ENCODE measurements at regions not wholly inside any gene's neighbourhood (a gene's known extent, or its start where the extent isn't known, plus 50 kb on each side); places are given as distances from the start of the nearest gene placed in this dataset.

DNA sequence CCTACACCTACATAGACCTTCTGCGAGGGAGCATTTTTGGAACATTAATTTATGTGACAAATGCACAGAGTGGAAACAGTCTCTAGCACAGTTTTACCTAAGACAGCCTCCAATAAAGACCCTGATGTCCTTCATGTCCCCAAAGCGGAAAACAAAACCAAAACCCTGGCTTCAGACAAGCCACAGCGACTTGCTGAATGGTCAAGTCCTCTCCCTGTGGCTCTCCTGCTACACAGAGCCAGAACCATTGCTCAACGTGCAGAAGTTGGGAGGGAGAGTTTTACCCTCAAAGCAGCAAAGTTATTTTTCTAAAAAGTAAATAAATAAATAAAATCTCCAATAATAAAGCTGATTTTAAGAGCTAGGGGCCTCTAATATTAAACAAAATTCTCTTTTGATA, 135.0 kb upstream of the TMEM132C start:
- TF ChIP-seq POLR2A (IDR thresholded peaks at IDR 0.05; ENCODE audit: low read depth) = no peak
- TF ChIP-seq POLR2AphosphoS5 (IDR thresholded peaks at IDR 0.05) = no peak
- TF ChIP-seq, protein P1, sequence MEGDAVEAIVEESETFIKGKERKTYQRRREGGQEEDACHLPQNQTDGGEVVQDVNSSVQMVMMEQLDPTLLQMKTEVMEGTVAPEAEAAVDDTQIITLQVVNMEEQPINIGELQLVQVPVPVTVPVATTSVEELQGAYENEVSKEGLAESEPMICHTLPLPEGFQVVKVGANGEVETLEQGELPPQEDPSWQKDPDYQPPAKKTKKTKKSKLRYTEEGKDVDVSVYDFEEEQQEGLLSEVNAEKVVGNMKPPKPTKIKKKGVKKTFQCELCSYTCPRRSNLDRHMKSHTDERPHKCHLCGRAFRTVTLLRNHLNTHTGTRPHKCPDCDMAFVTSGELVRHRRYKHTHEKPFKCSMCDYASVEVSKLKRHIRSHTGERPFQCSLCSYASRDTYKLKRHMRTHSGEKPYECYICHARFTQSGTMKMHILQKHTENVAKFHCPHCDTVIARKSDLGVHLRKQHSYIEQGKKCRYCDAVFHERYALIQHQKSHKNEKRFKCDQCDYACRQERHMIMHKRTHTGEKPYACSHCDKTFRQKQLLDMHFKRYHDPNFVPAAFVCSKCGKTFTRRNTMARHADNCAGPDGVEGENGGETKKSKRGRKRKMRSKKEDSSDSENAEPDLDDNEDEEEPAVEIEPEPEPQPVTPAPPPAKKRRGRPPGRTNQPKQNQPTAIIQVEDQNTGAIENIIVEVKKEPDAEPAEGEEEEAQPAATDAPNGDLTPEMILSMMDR (IDR thresholded peaks at IDR 0.05) = no peak
- TF ChIP-seq EP300 (IDR thresholded peaks at IDR 0.05) = no peak
